Mesendoderm (in vitro differentiated cells): ENCODE measurements at regions not wholly inside any gene's neighbourhood (a gene's known extent, or its start where the extent isn't known, plus 50 kb on each side); places are given as distances from the start of the nearest gene placed in this dataset.

Experiments used
- DNase-seq: peaks from one replicate; pipeline ENCODE4 v3.0.0; 2013
- H2AK5ac ChIP-seq: 2 replicates; pipeline ENCODE4 v1.6.1; 2013; ENCODE audit warnings: low read length, inconsistent platforms
- H2BK120ac ChIP-seq: 2 replicates; pipeline ENCODE4 v1.6.1; 2013; ENCODE audit warnings: low read depth, mild to moderate bottlenecking, low read length, moderate library complexity, mixed read lengths
- H2BK15ac ChIP-seq: replicated peaks from 2 replicates; pipeline ENCODE4 v1.6.1; 2013; ENCODE audit warnings: low read depth, mild to moderate bottlenecking, moderate library complexity
- H2BK5ac ChIP-seq: 2 replicates; pipeline ENCODE4 v1.6.1; 2013; ENCODE audit warnings: low read length, inconsistent platforms
- H3K18ac ChIP-seq: 2 replicates; pipeline ENCODE4 v1.6.1; 2013; ENCODE audit warnings: mild to moderate bottlenecking, low read length, mixed read lengths
- H3K23ac ChIP-seq: one replicate; pipeline ENCODE4 v1.6.1; 2013; ENCODE audit warnings: low read length
- H3K27ac ChIP-seq: 2 replicates; pipeline ENCODE4 v1.5.1; 2013; ENCODE audit warnings: low read depth, mild to moderate bottlenecking, inconsistent platforms, low read length, moderate library complexity
- H3K27me3 ChIP-seq: 2 replicates; pipeline ENCODE4 v1.6.1; 2013; ENCODE audit warnings: low read length, control low read depth, mild to moderate bottlenecking, inconsistent platforms; ENCODE audit not compliant: insufficient read depth, poor library complexity
- H3K36me3 ChIP-seq: 2 replicates; pipeline ENCODE4 v1.6.1; 2013; ENCODE audit warnings: low read length, inconsistent platforms; ENCODE audit not compliant: control insufficient read depth, insufficient read depth
- H3K4ac ChIP-seq: one replicate; pipeline ENCODE4 v1.6.1; 2013; ENCODE audit warnings: low read depth, mild to moderate bottlenecking, low read length, moderate library complexity
- H3K4me1 ChIP-seq: 2 replicates; pipeline ENCODE4 v1.6.1; 2013; ENCODE audit warnings: low read depth, low read length, inconsistent platforms; ENCODE audit not compliant: control insufficient read depth
- H3K4me2 ChIP-seq: 2 replicates; pipeline ENCODE4 v1.6.1; 2013; ENCODE audit warnings: low read length
- H3K4me3 ChIP-seq: 2 replicates; pipeline ENCODE4 v1.5.1; 2013; ENCODE audit warnings: mild to moderate bottlenecking, low read length
- H3K56ac ChIP-seq: one replicate; pipeline ENCODE4 v1.6.1; 2013; ENCODE audit warnings: low read length
- H3K79me1 ChIP-seq: 2 replicates; pipeline ENCODE4 v1.6.1; 2013; ENCODE audit warnings: low read length, inconsistent platforms
- H3K79me2 ChIP-seq: 2 replicates; pipeline ENCODE4 v1.6.1; 2013; ENCODE audit warnings: mild to moderate bottlenecking, low read length; ENCODE audit not compliant: control insufficient read depth, insufficient read depth
- H3K9ac ChIP-seq: 2 replicates; pipeline ENCODE4 v1.6.1; 2013; ENCODE audit warnings: low read length, inconsistent platforms
- H4K5ac ChIP-seq: one replicate; pipeline ENCODE4 v1.6.1; 2013; ENCODE audit warnings: low read length
- H4K8ac ChIP-seq: one replicate; pipeline ENCODE4 v1.6.1; 2013; ENCODE audit warnings: low read depth, mild to moderate bottlenecking, control low read depth, low read length, moderate library complexity
- WGBS: extraction: QIAGEN DNeasy Blood & Tissue Kit; methylation state at CpG from one replicate; pipeline ENCODE4 v1.1.7; 2013; ENCODE audit warnings: low lambda C conversion rate, missing lambda C conversion rate; ENCODE audit not compliant: insufficient coverage; ENCODE audit errors: extremely low coverage; 5-methylcytosine and 5-hydroxymethylcytosine counted together

GRCh38 chr5:51521583-51521982, 138.3 kb downstream of the ISL1 start:
- Histone ChIP-seq H3K27ac (no peak overlapping the region), H3K4me1 (no peaks in the 10 kb centered on the region), H2AK5ac (no peak overlapping the region), H3K56ac (no peak overlapping the region), H3K79me2 (no peaks in the 10 kb centered on the region), H2BK120ac (no peak overlapping the region), H3K9ac (no peak overlapping the region), H2BK5ac (no peak overlapping the region), H3K27me3 (no peaks in the 10 kb centered on the region), H3K4me3 (no peak overlapping the region), H4K8ac (no peak overlapping the region), H3K18ac (no peak overlapping the region), H3K4me2 (no peak overlapping the region), H2BK15ac (no peak overlapping the region), H3K23ac (no peak overlapping the region), H3K79me1 (no peaks in the 10 kb centered on the region), H4K5ac (no peak overlapping the region), H3K36me3 (no peaks in the 10 kb centered on the region), H3K4ac (no peak overlapping the region)
- no peak for DNase-seq
- WGBS, result no CpG with 5 or more reads among the region's 5 CpGs

GRCh38 chr5:51539232-51539631, 156.0 kb downstream of the ISL1 start:
- no peak overlapping the region for H3K56ac ChIP-seq
- H3K4me2 ChIP-seq, result no peak overlapping the region
- no peak overlapping the region for H3K18ac ChIP-seq
- no peak overlapping the region for H4K8ac ChIP-seq
- no peak overlapping the region for H2AK5ac ChIP-seq
- no peak overlapping the region for H2BK5ac ChIP-seq
- H3K4me3 ChIP-seq, result no peak overlapping the region
- H3K36me3 ChIP-seq, result no peaks in the 10 kb centered on the region
- no peak overlapping the region for H3K9ac ChIP-seq
- H3K27me3 ChIP-seq, result no peaks in the 10 kb centered on the region
- no peak overlapping the region for H3K4ac ChIP-seq
- H3K79me2 ChIP-seq, result no peaks in the 10 kb centered on the region
- H4K5ac ChIP-seq, result no peak overlapping the region
- no peak overlapping the region for H2BK15ac ChIP-seq
- H3K79me1 ChIP-seq, result no peaks in the 10 kb centered on the region
- no peak overlapping the region for H3K23ac ChIP-seq
- WGBS, result no CpG with 5 or more reads among the region's 2 CpGs
- H3K27ac ChIP-seq, result no peak overlapping the region
- H3K4me1 ChIP-seq, result no peaks in the 10 kb centered on the region
- no peak overlapping the region for H2BK120ac ChIP-seq
- DNase-seq, result no peak

GRCh38 chr5:51544031-51544785, 161.0 kb downstream of the ISL1 start:
- H3K79me1 ChIP-seq, result no peaks in the 10 kb centered on the region
- no peak overlapping the region for H2AK5ac ChIP-seq
- no peak overlapping the region for H3K4me2 ChIP-seq
- H3K9ac ChIP-seq, result no peak overlapping the region
- H3K4me3 ChIP-seq, result no peak overlapping the region
- no peak overlapping the region for H3K4ac ChIP-seq
- no peak overlapping the region for H2BK120ac ChIP-seq
- no peak overlapping the region for H3K18ac ChIP-seq
- no peak overlapping the region for H3K27ac ChIP-seq
- H3K4me1 ChIP-seq, result no peaks in the 10 kb centered on the region
- H3K23ac ChIP-seq, result no peak overlapping the region
- H3K36me3 ChIP-seq, result no peaks in the 10 kb centered on the region
- DNase-seq, result no peak
- no peak overlapping the region for H2BK5ac ChIP-seq
- H3K79me2 ChIP-seq, result no peaks in the 10 kb centered on the region
- H3K27me3 ChIP-seq, result no peaks in the 10 kb centered on the region
- no CpG with 5 or more reads among the region's 2 CpGs for WGBS
- no peak overlapping the region for H2BK15ac ChIP-seq
- no peak overlapping the region for H3K56ac ChIP-seq
- no peak overlapping the region for H4K8ac ChIP-seq
- H4K5ac ChIP-seq, result no peak overlapping the region

- Histone ChIP-seq H3K27ac (no peak overlapping the region), H3K4me2 (no peak overlapping the region), H4K5ac (no peak overlapping the region), H4K8ac (no peak overlapping the region), H2BK120ac (no peak overlapping the region), H3K23ac (no peak overlapping the region), H3K9ac (no peak overlapping the region), H2BK5ac (no peak overlapping the region), H2AK5ac (no peak overlapping the region), H3K4me1 (no peaks in the 10 kb centered on the region), H3K4ac (no peak overlapping the region), H3K79me1 (no peaks in the 10 kb centered on the region), H2BK15ac (no peak overlapping the region), H3K36me3 (no peaks in the 10 kb centered on the region), H3K79me2 (no peaks in the 10 kb centered on the region), H3K27me3 (no peaks in the 10 kb centered on the region), H3K18ac (no peak overlapping the region), H3K4me3 (no peak overlapping the region), H3K56ac (no peak overlapping the region)
- no peak for DNase-seq
- WGBS, result no CpG with 5 or more reads among the region's 4 CpGs
These were observed 173.6 kb downstream of the ISL1 start for GRCh38 chr5:51556833-51557232.

- H3K79me2 ChIP-seq, result no peaks in the 10 kb centered on the region
- H3K18ac ChIP-seq, result no peak overlapping the region
- H3K4me2 ChIP-seq, result no peak overlapping the region
- H3K79me1 ChIP-seq, result no peaks in the 10 kb centered on the region
- H3K23ac ChIP-seq, result no peak overlapping the region
- no peak overlapping the region for H4K5ac ChIP-seq
- H2BK5ac ChIP-seq, result no peak overlapping the region
- H2BK15ac ChIP-seq, result no peak overlapping the region
- H3K56ac ChIP-seq, result no peak overlapping the region
- no peak overlapping the region for H3K27ac ChIP-seq
- H3K4me1 ChIP-seq, result no peaks in the 10 kb centered on the region
- no peaks in the 10 kb centered on the region for H3K36me3 ChIP-seq
- no peak overlapping the region for H2BK120ac ChIP-seq
- H3K4me3 ChIP-seq, result no peak overlapping the region
- no peak for DNase-seq
- no CpG with 5 or more reads among the region's 1 CpG for WGBS
- no peak overlapping the region for H3K9ac ChIP-seq
- no peak overlapping the region for H4K8ac ChIP-seq
- H3K27me3 ChIP-seq, result no peaks in the 10 kb centered on the region
- H2AK5ac ChIP-seq, result no peak overlapping the region
- no peak overlapping the region for H3K4ac ChIP-seq
These were observed 175.4 kb downstream of the ISL1 start for GRCh38 chr5:51558682-51559081.

GRCh38 chr5:51559339-51559738, 176.1 kb downstream of the ISL1 start:
- Histone ChIP-seq H4K8ac (no peak overlapping the region), H3K56ac (no peak overlapping the region), H3K4me3 (no peak overlapping the region), H2AK5ac (no peak overlapping the region), H3K23ac (no peak overlapping the region), H3K27ac (no peak overlapping the region), H3K27me3 (no peaks in the 10 kb centered on the region), H3K36me3 (no peaks in the 10 kb centered on the region), H2BK15ac (no peak overlapping the region), H3K4me2 (no peak overlapping the region), H3K79me1 (no peaks in the 10 kb centered on the region), H2BK5ac (no peak overlapping the region), H3K18ac (no peak overlapping the region), H3K9ac (no peak overlapping the region), H2BK120ac (no peak overlapping the region), H3K79me2 (no peaks in the 10 kb centered on the region), H4K5ac (no peak overlapping the region), H3K4ac (no peak overlapping the region), H3K4me1 (no peaks in the 10 kb centered on the region)
- DNase-seq, result no peak
- no CpG with 5 or more reads among the region's 2 CpGs for WGBS
